ENCODE measurements at regions not wholly inside any gene's neighbourhood (a gene's known extent, or its start where the extent isn't known, plus 50 kb on each side); places are given as distances from the start of the nearest gene placed in this dataset.

GRCh38 chr9:16316456-16316855 is 554.0 kb downstream of the BNC2 start:
- TF ChIP-seq CTCF (IDR thresholded peaks at IDR 0.05) (no peak), POLR2A (IDR thresholded peaks at IDR 0.05) (no peak)
